IPS DF 19.7 (cell line): ENCODE measurements at regions not wholly inside any gene's neighbourhood (a gene's known extent, or its start where the extent isn't known, plus 50 kb on each side); places are given as distances from the start of the nearest gene placed in this dataset.
"Not testable (repeated sequence)": the region's sequence is repeated elsewhere in the genome, so short reads cannot be mapped to it uniquely, and the experiment has no call there.

ENCODE experiments used
- DNase-seq: peaks from one replicate; pipeline ENCODE4 v3.0.0-alpha.2; 2013; ENCODE audit warnings: low read depth, low spot score

DNA sequence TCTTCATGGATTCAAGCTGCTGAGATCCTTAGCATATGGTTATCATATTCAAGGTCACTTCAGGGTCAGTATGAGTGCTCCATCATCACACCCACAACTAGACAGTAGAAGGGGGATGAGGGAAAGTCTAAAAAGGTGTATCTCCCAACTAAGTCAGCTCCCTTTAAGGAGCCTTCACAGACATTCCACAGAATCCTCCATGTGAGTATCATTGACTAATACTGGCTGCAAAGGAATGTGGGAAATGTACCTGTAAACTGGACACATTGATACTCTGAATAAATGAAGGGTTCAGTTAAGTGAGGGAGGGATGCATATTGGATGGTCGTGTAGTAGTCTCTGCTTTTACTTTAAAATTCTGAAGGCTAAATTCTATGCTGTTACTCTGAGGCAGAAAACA is 330.7 kb downstream of the LRRC70 start:
- DNase-seq, result no peak

DNA sequence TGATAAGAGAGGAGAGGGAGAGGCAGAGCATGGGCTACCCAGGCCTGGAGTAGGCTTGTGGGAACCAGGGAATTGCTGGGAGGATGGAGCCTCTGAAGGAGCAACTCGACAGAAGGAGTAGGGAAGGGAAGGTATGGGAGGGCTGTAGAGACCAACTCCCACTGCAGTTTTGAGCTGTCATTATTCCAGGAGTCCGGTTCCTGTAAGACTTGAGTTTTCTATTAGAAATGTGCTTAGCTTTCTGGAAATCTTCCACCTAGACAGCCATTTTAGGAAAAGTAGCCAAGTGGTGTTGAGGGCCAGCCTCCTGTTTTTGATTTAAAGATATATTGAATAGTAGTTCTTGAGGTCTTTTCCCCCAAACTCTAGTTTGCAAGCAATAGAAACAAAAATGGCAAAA is 323.5 kb downstream of the LRRC70 start:
- no peak for DNase-seq

DNA sequence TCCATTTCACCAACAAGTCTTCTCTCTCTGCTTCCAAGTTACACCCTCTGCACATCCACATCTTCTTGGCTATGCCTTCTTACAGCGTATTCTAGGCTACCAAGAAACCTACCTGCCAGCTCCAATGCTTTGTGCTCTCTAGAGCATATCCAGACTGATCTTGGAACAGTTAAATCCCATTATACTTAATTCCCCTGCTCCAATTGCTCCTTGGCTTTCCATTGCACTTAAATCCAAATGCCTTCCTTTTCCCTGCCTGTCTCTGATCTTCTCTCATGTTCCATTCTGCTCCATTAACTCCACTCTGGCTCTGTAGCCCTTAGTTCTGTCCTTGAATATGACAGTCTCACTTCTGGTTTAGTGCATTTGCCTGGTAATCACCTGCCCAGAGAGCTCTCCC is 322.4 kb downstream of the LRRC70 start:
- no peak for DNase-seq

DNA sequence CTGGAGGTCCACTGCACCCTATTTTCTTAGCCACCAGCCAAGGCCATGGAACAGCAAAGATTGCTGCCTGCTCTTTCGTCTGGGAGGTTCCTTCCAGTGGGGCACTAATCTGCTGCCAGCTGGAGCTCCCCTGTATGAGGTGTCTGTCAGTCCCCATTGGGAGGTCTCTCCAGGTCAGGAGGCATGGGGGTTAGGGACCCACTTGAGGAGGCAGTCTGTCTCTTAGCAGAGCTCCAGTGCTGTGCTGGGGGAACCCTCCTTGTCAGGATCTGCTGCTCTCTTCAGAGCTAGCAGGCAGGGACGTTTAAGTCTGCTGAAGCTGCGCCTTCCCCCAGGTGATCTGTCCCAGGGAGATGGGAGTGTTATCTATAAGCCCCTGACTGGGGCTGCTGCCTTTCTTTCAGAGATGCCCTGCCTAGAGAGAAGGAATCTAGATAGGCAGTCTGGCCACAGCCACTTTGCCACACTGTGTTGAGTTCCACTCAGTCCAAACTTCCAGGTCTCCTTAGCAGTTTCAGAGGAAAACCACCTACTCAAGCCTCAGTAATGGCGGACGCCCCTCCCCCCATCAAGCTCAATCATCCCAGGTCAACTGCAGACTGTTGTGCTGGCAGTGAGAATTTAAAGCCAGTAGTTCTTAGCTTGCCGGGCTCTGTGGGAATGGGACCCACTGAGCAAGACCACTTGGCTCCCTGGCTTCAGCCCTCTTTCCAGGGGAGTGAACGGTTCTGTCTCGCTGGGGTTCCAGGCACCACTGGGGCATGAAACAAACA is 317.7 kb downstream of the LRRC70 start:
- DNase-seq, result no peak

DNA sequence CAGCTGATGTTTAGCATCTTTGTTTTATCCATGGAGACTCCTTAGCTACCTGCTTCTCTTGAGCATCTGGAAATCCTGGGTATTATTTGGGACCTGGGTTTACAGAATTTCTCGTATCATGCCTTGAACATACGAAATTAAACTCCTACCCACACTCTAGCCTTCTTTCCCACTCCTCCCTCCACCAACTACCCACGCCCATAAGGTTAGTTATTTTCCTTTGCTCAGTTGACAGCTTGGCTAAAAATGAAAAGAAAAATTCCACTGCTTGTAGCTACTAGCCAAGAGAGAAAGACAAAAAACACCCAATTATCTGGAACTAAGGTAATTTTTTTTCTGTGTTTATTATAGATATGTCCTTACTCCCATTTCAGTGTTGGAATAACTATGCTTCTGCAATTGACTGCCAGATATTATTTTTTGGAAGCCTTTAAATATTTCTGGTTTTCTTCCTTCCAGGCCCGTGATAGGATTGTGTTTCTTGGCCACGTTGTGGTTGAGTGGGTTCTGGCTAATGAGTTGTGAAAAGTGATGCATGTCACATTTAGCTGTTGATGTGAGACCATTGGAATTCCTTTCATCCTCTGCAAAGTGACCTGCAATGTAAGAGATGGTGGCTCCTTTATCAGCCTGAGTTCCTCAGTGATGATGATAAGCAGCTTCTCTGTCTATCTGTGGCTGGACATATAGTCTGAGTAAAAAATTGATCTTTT is 308.1 kb downstream of the LRRC70 start:
- DNase-seq, result no peak

DNA sequence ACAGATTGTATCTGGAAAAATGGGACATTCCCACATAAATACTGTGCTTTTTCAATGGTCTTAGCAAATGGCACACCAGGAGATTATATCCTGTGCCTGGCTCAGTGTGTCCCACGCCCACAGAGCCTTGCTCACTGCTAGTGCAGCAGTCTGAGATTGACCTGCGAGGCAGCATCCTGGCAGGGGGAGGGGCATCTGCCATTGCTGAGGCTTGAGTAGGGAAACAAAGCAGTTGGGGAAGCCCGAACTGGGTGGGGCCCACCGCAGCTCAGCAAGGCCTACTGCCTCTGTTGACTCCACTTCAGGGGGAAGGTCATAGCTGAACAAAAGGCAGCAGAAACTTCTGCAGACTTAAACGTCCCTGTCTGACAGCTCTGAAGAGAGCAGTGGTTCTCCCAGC is 258.7 kb downstream of the LRRC70 start:
- DNase-seq, result not testable (repeated sequence)

DNA sequence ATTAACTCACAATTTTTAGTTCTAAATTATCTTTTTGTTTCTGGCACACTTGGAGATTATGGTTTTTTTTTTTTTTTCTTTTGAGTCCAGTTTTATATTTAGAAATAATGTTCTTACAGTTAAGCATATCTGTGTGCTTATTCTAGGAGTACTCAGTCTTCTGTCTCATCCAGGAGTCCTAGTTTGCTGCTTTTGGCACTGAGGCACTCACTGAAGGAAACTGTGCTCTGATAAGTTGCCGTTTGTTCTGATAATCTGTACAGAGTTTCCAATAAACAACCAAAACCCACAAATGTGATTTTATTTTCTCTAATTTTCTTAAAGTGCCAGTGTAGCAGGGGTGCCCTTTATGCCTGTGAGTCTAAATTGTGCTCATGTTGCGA is 251.0 kb downstream of the LRRC70 start:
- DNase-seq, result no peak

DNA sequence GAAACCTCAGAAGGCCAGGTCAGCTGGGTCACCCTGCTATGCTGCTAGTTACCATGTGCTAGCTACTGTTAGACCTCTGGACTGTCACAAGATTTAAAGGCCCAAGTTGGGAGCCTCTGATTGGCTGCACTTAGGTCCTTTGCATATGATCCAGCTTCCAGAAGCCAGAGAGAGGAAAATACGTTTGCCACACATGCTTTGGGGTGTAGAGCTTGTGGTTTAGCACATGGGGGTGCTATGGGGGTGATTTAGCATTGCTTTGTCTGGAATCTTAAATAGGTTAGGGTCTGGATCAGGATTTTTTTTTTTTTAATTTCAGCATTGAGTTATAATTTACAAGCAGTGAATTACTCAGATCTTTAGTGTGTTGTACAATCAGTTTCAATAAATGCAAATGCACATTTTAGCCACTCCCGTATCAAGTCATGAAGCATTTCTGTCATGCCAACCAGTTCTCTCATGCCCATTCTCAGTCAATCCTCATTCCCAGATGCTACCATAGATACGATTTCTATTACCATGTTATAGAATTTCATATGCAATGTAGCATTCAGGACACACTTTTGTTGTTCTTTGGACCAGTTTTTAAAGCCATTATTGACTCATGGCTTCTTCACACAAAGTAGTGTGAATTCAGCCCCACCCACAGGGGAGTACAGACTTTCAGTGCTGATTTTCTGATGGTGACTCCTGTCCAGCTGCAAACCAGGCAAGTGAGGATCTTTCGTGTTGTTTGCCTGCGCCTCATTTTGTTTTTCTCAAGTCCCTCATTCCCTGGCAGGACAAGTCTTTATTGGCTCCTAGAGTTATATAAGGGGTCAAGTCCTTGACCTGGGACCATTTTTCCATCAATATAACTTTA is 250.4 kb downstream of the LRRC70 start:
- no peak for DNase-seq

DNA sequence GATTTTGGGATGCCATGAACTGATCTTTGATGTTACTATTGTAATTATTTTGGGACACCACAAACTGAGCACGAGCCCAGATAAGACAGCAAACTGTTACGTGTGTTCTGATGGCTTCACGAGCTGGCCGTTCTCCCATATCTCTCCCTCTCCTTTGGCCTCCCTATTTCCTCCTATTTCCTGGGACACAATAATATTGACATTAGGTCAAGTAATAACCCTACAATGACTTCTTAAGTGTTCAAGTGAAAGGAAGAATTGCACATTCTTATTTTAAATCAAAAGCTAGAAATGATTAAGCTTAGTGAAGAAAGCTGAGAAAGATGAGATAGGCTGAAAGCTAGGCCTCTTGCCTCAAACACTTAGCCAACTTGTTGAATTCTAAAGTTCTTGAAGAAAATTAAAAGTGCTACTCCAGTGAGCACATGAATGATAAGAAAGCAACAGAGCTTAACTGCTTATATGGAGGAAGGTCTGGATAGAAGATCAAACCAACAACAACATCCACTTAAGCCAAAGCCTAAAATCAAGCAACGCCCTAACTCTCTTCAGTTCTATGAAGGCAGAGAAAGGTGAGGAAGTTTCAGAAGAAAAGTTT is 247.1 kb downstream of the LRRC70 start:
- no peak for DNase-seq

DNA sequence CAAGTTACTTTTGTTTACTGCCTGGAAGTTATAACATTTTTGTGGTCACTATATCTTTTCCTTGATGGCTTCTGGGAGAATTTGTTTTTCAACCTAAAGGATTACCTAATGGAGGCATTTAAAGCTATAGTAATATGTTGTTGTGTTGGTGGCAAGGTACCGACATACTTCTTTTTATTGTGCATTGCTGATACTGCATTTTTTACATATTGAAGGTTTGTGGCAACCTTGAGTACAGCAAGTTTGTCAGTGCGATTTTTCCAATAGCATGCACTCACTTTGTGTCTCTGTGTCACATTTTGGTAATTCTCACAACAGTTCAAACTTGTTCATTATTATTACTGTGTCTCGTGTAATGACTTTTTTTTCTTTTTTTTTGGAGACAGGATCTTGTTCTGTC is 246.3 kb downstream of the LRRC70 start:
- DNase-seq, result no peak

DNA sequence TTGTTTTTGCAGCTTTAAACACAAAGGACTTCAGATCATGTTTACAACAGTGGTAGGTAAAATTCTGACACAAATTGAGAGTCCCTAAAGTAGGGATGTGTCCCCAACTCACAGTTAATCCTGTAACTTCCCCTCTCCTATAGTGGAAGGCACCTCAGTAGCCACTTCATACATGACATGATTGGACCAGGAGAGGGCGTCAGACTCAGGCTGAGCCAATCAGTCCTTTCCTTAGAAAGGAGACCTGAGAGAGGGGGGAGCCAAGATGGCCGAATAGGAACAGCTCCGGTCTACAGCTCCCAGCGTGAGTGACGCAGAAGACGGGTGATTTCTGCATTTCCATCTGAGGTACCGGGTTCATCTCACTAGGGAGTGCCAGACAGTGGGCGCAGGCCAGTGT is 238.4 kb downstream of the LRRC70 start:
- not testable (repeated sequence) for DNase-seq

DNA sequence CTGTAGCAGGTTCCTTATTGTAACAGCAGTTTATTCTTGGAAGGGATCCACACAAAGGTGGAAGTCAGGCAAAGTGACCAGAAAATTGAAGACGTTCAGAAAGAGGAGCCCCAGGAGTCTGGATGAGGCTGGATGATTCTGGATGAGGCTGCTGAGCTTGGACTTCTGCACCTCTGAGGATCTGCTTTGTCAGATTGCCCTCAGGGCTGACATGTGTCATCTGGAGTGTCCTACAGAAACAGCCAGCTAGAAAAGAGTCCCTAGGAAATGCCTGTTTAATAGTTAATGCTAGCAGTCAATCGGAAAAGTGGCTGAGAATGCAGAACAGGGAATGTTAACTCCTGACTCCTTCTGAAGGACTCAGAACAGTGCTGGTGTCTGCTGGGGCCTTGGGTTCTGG is 236.4 kb downstream of the LRRC70 start:
- no peak for DNase-seq

DNA sequence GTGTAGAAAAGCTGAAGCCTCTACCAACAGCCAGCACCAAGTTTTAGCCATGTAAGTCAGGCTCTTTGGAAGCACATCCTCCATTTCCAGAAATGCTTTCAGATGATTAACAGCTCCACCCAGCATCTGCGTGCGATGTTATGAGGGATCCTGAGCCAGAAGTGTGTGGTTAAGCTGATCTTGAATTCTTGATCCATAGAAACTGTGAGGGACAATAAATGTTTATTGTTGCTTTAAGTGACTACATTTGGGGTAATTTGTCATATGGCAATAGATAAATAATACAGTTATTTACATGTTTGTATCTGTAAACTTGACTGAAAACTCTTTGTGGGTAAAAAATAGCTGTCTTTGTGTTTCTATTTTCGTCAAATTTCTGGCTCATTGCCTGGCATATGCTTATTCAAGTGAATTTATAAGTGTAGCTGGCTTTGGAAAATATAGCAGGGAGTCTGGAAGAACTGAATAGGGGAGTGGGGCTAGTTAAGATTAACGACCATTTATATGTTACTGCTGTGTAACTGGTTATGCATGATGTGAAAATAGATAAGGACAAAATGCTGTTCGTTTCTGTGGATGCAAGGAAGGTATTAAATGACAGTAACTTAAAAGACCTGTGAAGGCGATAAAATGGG is 234.1 kb downstream of the LRRC70 start:
- DNase-seq, result no peak

DNA sequence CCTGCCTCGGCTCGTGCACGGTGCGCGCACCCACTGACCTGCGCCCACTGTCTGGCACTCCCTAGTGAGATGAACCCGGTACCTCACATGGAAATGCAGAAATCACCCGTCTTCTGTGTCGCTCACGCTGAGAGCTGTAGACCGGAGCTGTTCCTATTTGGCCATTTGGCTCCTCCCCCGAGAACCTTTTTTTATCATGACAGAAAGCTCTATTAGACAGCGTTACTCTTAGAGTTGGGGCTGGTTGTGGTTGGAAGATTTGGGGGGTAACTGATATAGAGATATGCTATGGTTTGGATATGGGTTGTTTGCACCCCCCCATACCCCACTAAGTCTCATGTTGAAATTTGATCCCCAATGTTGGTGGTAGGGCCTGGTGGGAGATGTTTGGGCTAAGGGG is 226.2 kb downstream of the LRRC70 start:
- DNase-seq, result not testable (repeated sequence)

DNA sequence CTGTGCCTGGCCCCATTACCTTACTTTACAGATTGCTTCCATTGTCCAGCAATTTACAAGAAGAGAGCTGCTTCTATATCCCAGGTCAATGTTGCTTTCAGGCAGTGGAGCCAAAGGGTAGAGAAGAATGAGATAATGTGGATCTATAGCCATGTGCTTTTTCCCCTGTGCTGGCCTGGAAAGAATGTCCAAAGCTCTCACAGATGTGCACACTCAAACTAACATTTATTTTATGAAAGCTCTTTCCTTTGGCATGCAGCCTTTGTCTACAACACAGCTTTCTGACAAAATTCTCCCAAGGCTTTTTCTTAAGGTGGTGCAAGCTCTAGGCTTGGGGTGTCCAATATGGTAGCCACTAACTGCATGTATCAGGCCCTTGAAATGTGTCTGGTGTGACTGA is 217.3 kb downstream of the LRRC70 start:
- no peak for DNase-seq

DNA sequence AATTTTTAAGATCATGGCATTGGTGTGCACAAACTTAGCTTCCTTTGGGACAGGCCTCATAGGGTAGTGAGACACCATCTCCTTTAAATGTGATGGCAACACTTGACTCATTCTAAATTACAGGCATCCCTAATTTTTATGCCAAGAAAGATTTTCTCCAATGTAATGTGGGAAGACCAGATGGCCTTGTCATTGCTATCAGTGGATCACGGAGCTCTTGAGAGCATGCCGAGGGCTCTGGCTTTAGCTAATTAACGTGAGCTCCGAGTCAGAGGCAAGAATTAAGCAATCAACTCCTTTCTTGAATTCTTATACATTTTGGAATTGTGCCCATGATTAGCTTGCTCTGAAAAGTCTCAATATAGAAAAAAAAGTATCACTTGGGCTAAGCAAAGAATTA is 215.8 kb downstream of the LRRC70 start:
- no peak for DNase-seq

DNA sequence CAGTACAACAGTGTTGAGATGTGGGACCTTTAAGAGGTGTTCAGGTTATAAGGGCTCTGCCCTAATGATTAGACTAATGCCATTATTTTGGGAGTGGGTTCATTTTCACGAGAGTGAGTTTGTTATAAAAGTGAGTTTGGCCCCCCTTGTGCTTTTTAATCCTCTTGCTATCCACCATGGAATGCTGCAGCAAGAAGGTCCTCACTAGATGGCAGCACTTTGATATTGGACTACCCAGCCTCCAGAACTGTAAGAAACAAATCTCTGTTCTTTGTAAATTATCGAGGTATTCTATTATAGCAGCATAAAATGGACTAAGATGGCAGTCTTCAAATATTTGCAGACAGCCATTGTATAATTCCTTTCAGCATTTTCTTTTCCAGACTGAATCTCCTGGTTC is 212.4 kb downstream of the LRRC70 start:
- no peak for DNase-seq

DNA sequence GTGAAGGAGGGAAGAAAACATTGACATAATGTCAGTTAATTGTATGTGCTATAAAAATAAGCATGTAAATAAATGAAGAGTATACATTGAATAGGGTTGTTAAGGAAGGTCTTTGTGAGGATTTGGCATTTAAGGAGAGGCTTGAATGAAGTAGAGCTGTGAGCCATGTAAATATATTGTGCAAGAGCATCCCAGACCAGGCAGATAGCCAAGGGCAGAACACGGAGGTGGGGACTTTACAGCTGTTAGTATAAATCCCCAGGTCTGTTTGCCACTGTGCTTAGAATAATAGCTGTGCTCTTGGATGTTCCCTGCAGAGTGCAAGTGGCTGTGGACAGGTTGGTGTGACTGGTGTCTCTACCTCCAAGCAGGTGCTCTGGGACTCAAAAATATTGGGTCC is 211.7 kb downstream of the LRRC70 start:
- no peak for DNase-seq

DNA sequence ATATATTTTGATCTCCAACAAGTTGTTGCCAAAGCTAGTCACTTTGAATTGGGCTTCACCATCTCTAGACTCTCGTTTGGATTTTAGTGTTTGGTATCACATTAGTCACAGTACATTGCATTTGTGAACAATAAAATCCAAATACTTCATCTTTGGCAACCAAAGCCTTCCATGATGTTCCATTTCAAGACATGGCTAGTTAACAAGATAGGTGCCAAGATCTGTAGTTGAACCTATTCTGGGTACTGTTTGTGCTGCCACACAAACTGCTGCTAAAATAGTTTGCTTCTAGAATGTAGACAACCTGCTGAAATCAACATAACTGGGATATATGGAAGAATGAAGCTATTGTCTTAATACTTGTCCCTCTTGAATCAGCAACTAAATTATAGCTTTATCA is 207.5 kb downstream of the LRRC70 start:
- no peak for DNase-seq

DNA sequence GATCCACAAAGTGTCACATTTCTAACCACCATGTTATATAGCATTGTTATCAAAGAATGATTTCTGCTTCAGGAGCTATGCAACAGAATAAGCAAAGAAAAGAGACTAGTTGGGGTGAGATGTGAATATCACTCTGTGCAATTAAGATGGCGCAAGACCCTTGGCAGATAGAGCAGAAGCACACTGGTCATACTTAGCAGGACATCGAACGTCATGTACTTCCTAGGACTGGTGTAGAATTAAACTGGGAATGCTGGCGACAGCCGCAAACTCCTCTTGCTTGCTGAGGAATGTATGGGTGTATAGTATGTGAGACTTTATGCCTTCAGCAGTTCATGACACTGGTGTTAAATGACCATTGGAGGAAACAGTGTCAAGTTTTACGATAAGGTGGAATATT is 207.0 kb downstream of the LRRC70 start:
- no peak for DNase-seq

DNA sequence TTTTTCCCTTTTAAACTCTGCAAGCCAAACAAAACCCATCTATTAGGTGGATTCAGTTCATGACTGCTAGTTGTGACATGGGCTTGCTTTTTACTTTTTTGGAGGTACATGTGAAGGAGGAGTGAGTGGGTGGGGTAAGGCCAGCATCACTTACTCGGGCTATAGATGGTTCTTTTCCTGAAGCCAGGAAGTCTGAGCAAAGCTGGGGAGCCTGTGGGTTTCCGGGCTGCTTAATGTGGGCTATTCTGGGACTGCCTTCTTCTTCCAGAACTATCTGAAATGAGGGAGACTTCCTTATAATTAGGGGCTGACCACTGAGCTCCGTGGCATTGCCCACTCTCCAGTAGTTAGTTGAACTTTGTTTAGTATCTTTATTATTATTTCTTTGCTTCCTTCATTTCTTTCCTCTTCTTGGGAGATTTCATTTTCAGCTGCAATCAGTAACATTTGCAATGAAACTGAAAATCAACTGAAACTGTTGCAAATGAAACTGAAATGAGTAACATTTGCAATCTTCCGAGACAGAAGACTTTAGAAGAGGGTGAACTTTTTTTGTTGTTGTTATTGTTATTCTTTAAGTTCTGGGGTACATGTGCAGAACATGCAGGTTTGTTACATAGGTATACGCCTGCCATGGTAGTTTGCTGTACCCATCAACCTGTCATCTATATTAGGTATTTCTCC is 204.9 kb downstream of the LRRC70 start:
- no peak for DNase-seq
